Sigmoid colon (tissue), 6 donors: ENCODE measurements at regions not wholly inside any gene's neighbourhood (a gene's known extent, or its start where the extent isn't known, plus 50 kb on each side); places are given as distances from the start of the nearest gene placed in this dataset.

Experiments
- DNase-seq: peaks from one replicate; pipeline ENCODE4 v3.0.0-alpha.2; 2019
- H3K27ac ChIP-seq, 4 donors: fragments of 200-600 bp; sonication (generic); one replicate each; pipeline ENCODE4 v1.5.1; 2016 to 2019; ENCODE audit warnings: mild to moderate bottlenecking in 1 of 4
- H3K27me3 ChIP-seq, 3 donors: fragments of 200-600 bp; sonication (generic); one replicate each; pipeline ENCODE4 v1.5.1; 2019; ENCODE audit warnings: mild to moderate bottlenecking in 1 of 3
- H3K36me3 ChIP-seq, 4 donors: fragments of 200-600 bp; sonication (generic); one replicate each; pipeline ENCODE4 v1.5.1; 2016 to 2019
- H3K4me1 ChIP-seq, 4 donors: fragments of 200-600 bp; sonication (generic); one replicate each; pipeline ENCODE4 v1.5.1; 2017 to 2019
- H3K4me3 ChIP-seq, 4 donors: fragments of 200-600 bp; sonication (generic); one replicate each; pipeline ENCODE4 v1.5.1; 2017 to 2019; ENCODE audit warnings: mild to moderate bottlenecking in 2 of 4, moderate library complexity in 1 of 4
- H3K9me3 ChIP-seq, 4 donors: fragments of 200-600 bp in 3 of 4; sonication (generic) in 3 of 4; one replicate each; pipeline versions ENCODE4 v1.5.1 to v1.6.1; 2013 to 2019
- EP300 ChIP-seq, 4 donors: sonication (generic); formaldehyde crosslinking; IDR thresholded peaks; one replicate each; pipeline ENCODE4 v1.6.1; 2017; ENCODE audit warnings: antibody characterized with exemption in 4 of 4
- POLR2A ChIP-seq, 2 donors: fragments of 450-650 bp; IDR thresholded peaks; one replicate each; pipeline ENCODE4 v1.6.1; 2016; ENCODE audit warnings: antibody characterized with exemption in 2 of 2, mild to moderate bottlenecking in 2 of 2, moderate library complexity in 2 of 2
- POLR2AphosphoS5 ChIP-seq, 4 donors: sonication (generic); formaldehyde crosslinking; IDR thresholded peaks; one replicate each; pipeline ENCODE4 v1.6.1; 2017; ENCODE audit warnings: antibody characterized with exemption in 4 of 4
- WGBS, 2 donors: extraction: QIAGEN DNeasy Blood & Tissue Kit; methylation state at CpG; one replicate each; pipeline ENCODE4 v1.1.7; 2013; 5-methylcytosine and 5-hydroxymethylcytosine counted together
- intact Hi-C: fragments of 100-400 bp; cut with DNase I; formaldehyde crosslinking; loops from one replicate; pipeline ENCODE4 v1.15.1; 2023
- TF ChIP-seq, protein P1 (sequence below), 4 experiments: fragments of 450-650 bp in 3 of 4; fragments of 200-600 bp in 1 of 4; IDR thresholded peaks; one replicate each; pipeline ENCODE4 v1.5.1; 2016 to 2019; ENCODE audit warnings: antibody characterized with exemption in 4 of 4, mild to moderate bottlenecking in 3 of 4, moderate library complexity in 2 of 4
- donor health status: healthy with polysubstance abuse.
- donor health status: healthy.

GRCh38 chr7:19427944-19428343 is 280.9 kb downstream of the POLR1F start:
- 81 to 92% methylated on average over 3 of the region's 3 CpGs for WGBS, 2 donors
- no peak for TF ChIP-seq POLR2A (IDR thresholded peaks at IDR 0.05)
- no peak for TF ChIP-seq POLR2AphosphoS5 (IDR thresholded peaks at IDR 0.05)
- TF ChIP-seq EP300 (IDR thresholded peaks at IDR 0.05): no peak
- TF ChIP-seq, protein P1, sequence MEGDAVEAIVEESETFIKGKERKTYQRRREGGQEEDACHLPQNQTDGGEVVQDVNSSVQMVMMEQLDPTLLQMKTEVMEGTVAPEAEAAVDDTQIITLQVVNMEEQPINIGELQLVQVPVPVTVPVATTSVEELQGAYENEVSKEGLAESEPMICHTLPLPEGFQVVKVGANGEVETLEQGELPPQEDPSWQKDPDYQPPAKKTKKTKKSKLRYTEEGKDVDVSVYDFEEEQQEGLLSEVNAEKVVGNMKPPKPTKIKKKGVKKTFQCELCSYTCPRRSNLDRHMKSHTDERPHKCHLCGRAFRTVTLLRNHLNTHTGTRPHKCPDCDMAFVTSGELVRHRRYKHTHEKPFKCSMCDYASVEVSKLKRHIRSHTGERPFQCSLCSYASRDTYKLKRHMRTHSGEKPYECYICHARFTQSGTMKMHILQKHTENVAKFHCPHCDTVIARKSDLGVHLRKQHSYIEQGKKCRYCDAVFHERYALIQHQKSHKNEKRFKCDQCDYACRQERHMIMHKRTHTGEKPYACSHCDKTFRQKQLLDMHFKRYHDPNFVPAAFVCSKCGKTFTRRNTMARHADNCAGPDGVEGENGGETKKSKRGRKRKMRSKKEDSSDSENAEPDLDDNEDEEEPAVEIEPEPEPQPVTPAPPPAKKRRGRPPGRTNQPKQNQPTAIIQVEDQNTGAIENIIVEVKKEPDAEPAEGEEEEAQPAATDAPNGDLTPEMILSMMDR (IDR thresholded peaks at IDR 0.05): no peak
- H3K4me1 ChIP-seq: peaks cover 0 to 7% (median 0%) of the 10 kb centered on the region in 4 donors
- H3K36me3 ChIP-seq: no peaks in the 10 kb centered on the region
- H3K27ac ChIP-seq: no peak overlapping the region
- no peak for DNase-seq
- H3K9me3 ChIP-seq: no peaks in the 10 kb centered on the region
- H3K27me3 ChIP-seq: no peaks in the 10 kb centered on the region
- no peak overlapping the region for H3K4me3 ChIP-seq
- intact Hi-C loops: no loop called here

GRCh38 chr7:19421861-19422260 is 276.6 kb upstream of the FERD3L start:
- intact Hi-C loops: no loop called here
- Histone ChIP-seq H3K9me3 (no peaks in the 10 kb centered on the region), H3K4me3 (no peak overlapping the region), H3K27ac (no peak overlapping the region), H3K27me3 (no peaks in the 10 kb centered on the region), H3K36me3 (no peaks in the 10 kb centered on the region), H3K4me1 (peaks cover 0 to 7% (median 0%) of the 10 kb centered on the region in 4 donors)
- TF ChIP-seq EP300 (IDR thresholded peaks at IDR 0.05): no peak
- no peak for TF ChIP-seq POLR2A (IDR thresholded peaks at IDR 0.05)
- WGBS, 2 donors: 79 to 80% methylated on average over 1 of the region's 1 CpG
- DNase-seq: no peak

- 88 to 92% methylated on average over 2 of the region's 2 CpGs for WGBS, 2 donors
- intact Hi-C loops: no loop called here
- H3K4me1 ChIP-seq: no peaks in the 10 kb centered on the region
- H3K9me3 ChIP-seq: no peaks in the 10 kb centered on the region
- H3K36me3 ChIP-seq: no peaks in the 10 kb centered on the region
- DNase-seq: no peak
- TF ChIP-seq POLR2AphosphoS5 (IDR thresholded peaks at IDR 0.05) (no peak), EP300 (IDR thresholded peaks at IDR 0.05) (no peak), POLR2A (IDR thresholded peaks at IDR 0.05) (no peak)
- TF ChIP-seq, protein P1 (IDR thresholded peaks at IDR 0.05): no peak
- no peak overlapping the region for H3K27ac ChIP-seq
- H3K27me3 ChIP-seq: no peaks in the 10 kb centered on the region
- H3K4me3 ChIP-seq: no peak overlapping the region
These were observed 272.0 kb upstream of the FERD3L start for GRCh38 chr7:19417231-19417630.

DNA sequence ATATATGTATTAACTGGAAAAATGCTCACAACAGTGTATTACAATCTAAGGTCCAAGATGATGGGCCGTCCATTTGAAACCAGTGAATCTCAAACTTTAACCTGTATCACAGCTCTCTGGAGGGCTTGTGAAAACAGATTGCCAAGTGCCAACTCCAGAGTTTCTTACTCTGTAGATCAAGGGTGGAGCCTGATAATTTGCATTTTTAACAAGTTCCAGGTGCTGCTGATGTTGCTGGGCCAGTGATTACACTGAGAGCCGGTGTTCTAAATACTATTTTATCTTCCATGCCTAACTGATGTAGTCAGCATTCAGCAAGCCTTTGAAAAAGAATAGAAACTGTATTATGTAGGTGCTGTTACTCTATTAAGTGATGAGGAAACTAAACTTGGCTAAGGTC is 269.9 kb upstream of the FERD3L start:
- DNase-seq: no peak
- intact Hi-C loops: no loop called here
- Histone ChIP-seq H3K27me3 (no peaks in the 10 kb centered on the region), H3K4me1 (no peaks in the 10 kb centered on the region), H3K4me3 (no peak overlapping the region), H3K9me3 (no peaks in the 10 kb centered on the region), H3K27ac (no peak overlapping the region), H3K36me3 (no peaks in the 10 kb centered on the region)
- WGBS, 2 donors: 74 to 82% methylated on average over 2 of the region's 2 CpGs
- TF ChIP-seq POLR2AphosphoS5 (IDR thresholded peaks at IDR 0.05) (no peak), POLR2A (IDR thresholded peaks at IDR 0.05) (no peak), EP300 (IDR thresholded peaks at IDR 0.05) (no peak)
- TF ChIP-seq, protein P1 (IDR thresholded peaks at IDR 0.05): no peak

- Histone ChIP-seq H3K27me3 (no peaks in the 10 kb centered on the region), H3K4me3 (no peak overlapping the region), H3K9me3 (no peaks in the 10 kb centered on the region), H3K36me3 (no peaks in the 10 kb centered on the region), H3K4me1 (no peaks in the 10 kb centered on the region), H3K27ac (no peak overlapping the region)
- 35 to 62% methylated on average over 3 of the region's 3 CpGs for WGBS, 2 donors
- TF ChIP-seq EP300 (IDR thresholded peaks at IDR 0.05): no peak
- TF ChIP-seq, protein P1 (IDR thresholded peaks at IDR 0.05): no peak
- intact Hi-C loops: no loop called here
- DNase-seq: no peak
These were observed 268.3 kb upstream of the FERD3L start for GRCh38 chr7:19413443-19413965.
